RWPE1 (cell line): ENCODE measurements at regions not wholly inside any gene's neighbourhood (a gene's known extent, or its start where the extent isn't known, plus 50 kb on each side); places are given as distances from the start of the nearest gene placed in this dataset.

ENCODE experiments used
- CTCF ChIA-PET: fragments of 350-600 bp; sonication (Branson Sonifier 250); formaldehyde crosslinking; extraction: SDS; loops from one replicate; lab custom pipeline; 2021; lab: Yijun Ruan, JAX
- POLR2A ChIA-PET: fragments of 400-600 bp; formaldehyde crosslinking; extraction: SDS; loops from one replicate; lab custom pipeline; 2020; ENCODE audit warnings: antibody characterized with exemption; ENCODE audit not compliant: low non-redundant PET; lab: Yijun Ruan, JAX
- DNase-seq: peaks from one replicate; pipeline ENCODE4 v3.0.0; 2012; ENCODE audit warnings: low spot score
- H3K27ac ChIP-seq: fragments of 450-650 bp; 2 replicates; pipeline ENCODE4 v1.5.1; 2017
- CTCF ChIP-seq: fragments of 450-650 bp; conservative IDR thresholded peaks from 2 replicates; pipeline ENCODE4 v1.5.1; 2017; ENCODE audit warnings: low read depth, mild to moderate bottlenecking

- TF ChIP-seq CTCF, result no peak
- POLR2A ChIA-PET, result no interaction called here
Measured at GRCh38 chr2:139891636-139892035, 1111.4 kb upstream of the NXPH2 start.

GRCh38 chr2:139885921-139886498 lies 1105.8 kb upstream of the NXPH2 start:
- no peak for TF ChIP-seq CTCF
- H3K27ac ChIP-seq, result no peak overlapping the region
- CTCF ChIA-PET, result no interaction called here
- DNase-seq, result no peak
- POLR2A ChIA-PET, result no interaction called here

More at GRCh38 chr2:139891636-139892035, 1111.4 kb upstream of the NXPH2 start:
- H3K27ac ChIP-seq, result no peak overlapping the region
- CTCF ChIA-PET, result interaction anchor here (0.5 to 0.6 kb wide), 2 partner anchors 11 to 759 kb away, joined by 3 read pairs; no protein-coding TSS in a partner anchor
- DNase-seq, result no peak

GRCh38 chr2:139876964-139877363 lies 1096.8 kb upstream of the NXPH2 start:
- CTCF ChIA-PET, result interaction anchor here (0.7 kb wide), 1 partner anchor 948 kb away, joined by 3 read pairs; no protein-coding TSS in a partner anchor
- H3K27ac ChIP-seq, result no peak overlapping the region
- no peak for DNase-seq
- POLR2A ChIA-PET, result no interaction called here
- TF ChIP-seq CTCF, result no peak

GRCh38 chr2:139876321-139876720 lies 1096.1 kb upstream of the NXPH2 start:
- CTCF ChIA-PET, result interaction anchor here (0.6 kb wide), 1 partner anchor 190 kb away, joined by 4 read pairs; no protein-coding TSS in a partner anchor

GRCh38 chr2:139872503-139872902 lies 1092.3 kb upstream of the NXPH2 start:
- no peak for TF ChIP-seq CTCF
- H3K27ac ChIP-seq, result no peak overlapping the region
- POLR2A ChIA-PET, result no interaction called here
- no peak for DNase-seq
- CTCF ChIA-PET, result no interaction called here

More at GRCh38 chr2:139876321-139876720, 1096.1 kb upstream of the NXPH2 start:
- POLR2A ChIA-PET, result no interaction called here
- H3K27ac ChIP-seq, result no peak overlapping the region
- DNase-seq, result no peak
- TF ChIP-seq CTCF, result no peak

- ChIA-PET CTCF (no interaction called here), POLR2A (no interaction called here)
- no peak for DNase-seq
- no peak overlapping the region for H3K27ac ChIP-seq
- TF ChIP-seq CTCF, result no peak
Measured at GRCh38 chr2:139872032-139872431, 1091.8 kb upstream of the NXPH2 start.
